OCI-LY1 (cell line): ENCODE measurements at regions not wholly inside any gene's neighbourhood (a gene's known extent, or its start where the extent isn't known, plus 50 kb on each side); places are given as distances from the start of the nearest gene placed in this dataset.

Source experiments
- H2AFZ ChIP-seq: fragments of 200-600 bp; sonication (generic), shearing (Covaris generic); 2 replicates; pipeline ENCODE4 v1.6.0; 2014; ENCODE audit warnings: antibody characterized with exemption, mild to moderate bottlenecking, low read length
- H3F3A ChIP-seq: fragments of 200-600 bp; sonication (generic), shearing (Covaris generic); 2 replicates; pipeline ENCODE4 v1.6.0; 2014; ENCODE audit warnings: mild to moderate bottlenecking, antibody characterized with exemption, low read length, moderate library complexity; ENCODE audit not compliant: insufficient read depth
- H3K27ac ChIP-seq: fragments of 200-600 bp; sonication (generic); 2 replicates; pipeline ENCODE4 v1.5.1; 2014; ENCODE audit warnings: low read length, mixed run types, mild to moderate bottlenecking, low read depth; ENCODE audit not compliant: poor library complexity, severe bottlenecking
- H3K27me3 ChIP-seq: fragments of 200-600 bp; sonication (generic); 2 replicates; pipeline ENCODE4 v1.6.0; 2014; ENCODE audit warnings: antibody characterized with exemption, mild to moderate bottlenecking, low read length, moderate library complexity; ENCODE audit not compliant: insufficient read depth
- H3K36me3 ChIP-seq: fragments of 200-600 bp; sonication (generic); 2 replicates; pipeline ENCODE4 v1.6.1; 2014; ENCODE audit warnings: mild to moderate bottlenecking, antibody characterized with exemption, low read length, moderate library complexity, mixed read lengths; ENCODE audit not compliant: insufficient read depth
- H3K4me1 ChIP-seq: fragments of 200-600 bp; sonication (generic); 2 replicates; pipeline ENCODE4 v1.5.1; 2014; ENCODE audit warnings: mild to moderate bottlenecking, low read length, moderate library complexity; ENCODE audit not compliant: insufficient read depth, severe bottlenecking
- H3K4me2 ChIP-seq: fragments of 200-600 bp; sonication (generic), shearing (Covaris generic); 2 replicates; pipeline ENCODE4 v1.6.1; 2014; ENCODE audit warnings: low read length
- H3K4me3 ChIP-seq: fragments of 200-600 bp; sonication (generic); 2 replicates; pipeline ENCODE4 v1.5.1; 2014; ENCODE audit warnings: low read length, low read depth, mild to moderate bottlenecking, mixed read lengths; ENCODE audit not compliant: poor library complexity, severe bottlenecking
- H3K79me2 ChIP-seq: fragments of 200-600 bp; shearing (Covaris generic); 2 replicates; pipeline ENCODE4 v1.6.1; 2016; ENCODE audit warnings: mixed run types, low read length, mixed read lengths; ENCODE audit not compliant: insufficient read depth
- H3K9ac ChIP-seq: fragments of 200-600 bp; sonication (generic), shearing (Covaris generic); 2 replicates; pipeline ENCODE4 v1.6.1; 2014; ENCODE audit warnings: mild to moderate bottlenecking, low read length, mixed read lengths
- H3K9me2 ChIP-seq: fragments of 200-600 bp; sonication (generic), shearing (Covaris generic); 2 replicates; pipeline ENCODE4 v1.6.1; 2014; ENCODE audit warnings: low read depth, mild to moderate bottlenecking, low read length, mixed read lengths
- H3K9me3 ChIP-seq: fragments of 200-600 bp; shearing (Covaris generic); 2 replicates; pipeline ENCODE4 v1.6.1; 2014; ENCODE audit warnings: low read length, mixed read lengths
- H4K20me1 ChIP-seq: fragments of 200-600 bp; sonication (generic), shearing (Covaris generic); 2 replicates; pipeline ENCODE4 v1.6.0; 2016; ENCODE audit warnings: mild to moderate bottlenecking, low read length; ENCODE audit not compliant: insufficient read depth
- EZH2 ChIP-seq: fragments of 200-600 bp; sonication (generic), shearing (Covaris generic); IDR thresholded peaks from 2 replicates; pipeline ENCODE4 v1.8.0; 2017; ENCODE audit warnings: borderline replicate concordance, mixed run types, mild to moderate bottlenecking, antibody characterized with exemption, low read length, moderate library complexity, mixed read lengths
- TF ChIP-seq, protein P1 (sequence below): fragments of 200-600 bp; sonication (generic), shearing (Covaris generic); IDR thresholded peaks from 2 replicates; pipeline ENCODE4 v1.5.1; 2017; ENCODE audit warnings: mild to moderate bottlenecking, antibody characterized with exemption, low read length, moderate library complexity, mixed read lengths

DNA sequence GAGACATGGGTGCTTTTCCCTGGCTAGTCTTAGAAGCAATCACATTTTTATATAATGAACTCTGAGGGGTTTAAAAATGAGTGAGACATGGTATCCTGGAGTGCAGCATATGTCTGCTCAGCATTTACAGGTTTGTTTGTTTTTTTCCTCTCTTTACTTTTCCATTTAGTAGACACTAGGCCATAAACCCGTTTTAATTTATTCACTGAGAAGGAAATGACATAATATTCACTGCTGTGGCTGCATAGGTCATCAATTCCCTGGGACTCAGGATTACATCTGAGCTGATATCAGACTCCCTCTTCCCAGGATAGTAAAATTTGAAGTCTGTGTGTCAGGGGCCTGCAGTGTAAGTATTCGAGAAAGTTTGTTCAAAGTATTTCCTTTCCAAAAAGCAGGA, 178.9 kb upstream of the SPRY1 start:
- H3F3A ChIP-seq, result no peaks in the 10 kb centered on the region
- no peak overlapping the region for H3K4me3 ChIP-seq
- TF ChIP-seq, protein P1, sequence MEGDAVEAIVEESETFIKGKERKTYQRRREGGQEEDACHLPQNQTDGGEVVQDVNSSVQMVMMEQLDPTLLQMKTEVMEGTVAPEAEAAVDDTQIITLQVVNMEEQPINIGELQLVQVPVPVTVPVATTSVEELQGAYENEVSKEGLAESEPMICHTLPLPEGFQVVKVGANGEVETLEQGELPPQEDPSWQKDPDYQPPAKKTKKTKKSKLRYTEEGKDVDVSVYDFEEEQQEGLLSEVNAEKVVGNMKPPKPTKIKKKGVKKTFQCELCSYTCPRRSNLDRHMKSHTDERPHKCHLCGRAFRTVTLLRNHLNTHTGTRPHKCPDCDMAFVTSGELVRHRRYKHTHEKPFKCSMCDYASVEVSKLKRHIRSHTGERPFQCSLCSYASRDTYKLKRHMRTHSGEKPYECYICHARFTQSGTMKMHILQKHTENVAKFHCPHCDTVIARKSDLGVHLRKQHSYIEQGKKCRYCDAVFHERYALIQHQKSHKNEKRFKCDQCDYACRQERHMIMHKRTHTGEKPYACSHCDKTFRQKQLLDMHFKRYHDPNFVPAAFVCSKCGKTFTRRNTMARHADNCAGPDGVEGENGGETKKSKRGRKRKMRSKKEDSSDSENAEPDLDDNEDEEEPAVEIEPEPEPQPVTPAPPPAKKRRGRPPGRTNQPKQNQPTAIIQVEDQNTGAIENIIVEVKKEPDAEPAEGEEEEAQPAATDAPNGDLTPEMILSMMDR, result no peak
- no peak for TF ChIP-seq EZH2
- no peaks in the 10 kb centered on the region for H3K79me2 ChIP-seq
- H3K9me3 ChIP-seq, result no peaks in the 10 kb centered on the region
- no peaks in the 10 kb centered on the region for H3K4me1 ChIP-seq
- H3K27ac ChIP-seq, result no peak overlapping the region
- H3K36me3 ChIP-seq, result no peaks in the 10 kb centered on the region
- no peaks in the 10 kb centered on the region for H3K9me2 ChIP-seq
- no peak overlapping the region for H3K4me2 ChIP-seq
- H3K9ac ChIP-seq, result no peak overlapping the region
- no peaks in the 10 kb centered on the region for H4K20me1 ChIP-seq
- H2AFZ ChIP-seq, result no peak overlapping the region
- no peaks in the 10 kb centered on the region for H3K27me3 ChIP-seq

DNA sequence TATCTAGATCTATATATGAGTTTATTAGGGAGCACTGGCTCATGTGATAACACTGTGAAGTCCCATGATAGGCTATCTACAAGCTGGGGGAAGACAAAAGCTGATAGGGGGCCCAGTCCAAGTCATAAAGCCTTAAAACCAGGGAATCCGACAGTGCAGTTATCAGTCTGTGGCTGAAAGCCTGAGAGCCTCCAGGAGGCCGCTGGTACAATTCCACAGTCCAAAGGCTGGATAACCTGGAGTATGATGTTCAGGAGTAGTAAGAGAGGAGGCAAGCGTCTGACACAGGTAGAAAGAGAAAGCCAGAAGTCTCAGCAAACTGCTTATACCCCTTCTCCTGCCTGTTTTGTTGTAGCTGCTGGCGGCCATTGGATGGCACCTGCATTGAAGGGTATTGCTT, 177.6 kb upstream of the SPRY1 start:
- TF ChIP-seq EZH2, result no peak
- TF ChIP-seq, protein P1, result no peak
- H3K27me3 ChIP-seq, result no peaks in the 10 kb centered on the region
- H3K9me3 ChIP-seq, result no peaks in the 10 kb centered on the region

DNA sequence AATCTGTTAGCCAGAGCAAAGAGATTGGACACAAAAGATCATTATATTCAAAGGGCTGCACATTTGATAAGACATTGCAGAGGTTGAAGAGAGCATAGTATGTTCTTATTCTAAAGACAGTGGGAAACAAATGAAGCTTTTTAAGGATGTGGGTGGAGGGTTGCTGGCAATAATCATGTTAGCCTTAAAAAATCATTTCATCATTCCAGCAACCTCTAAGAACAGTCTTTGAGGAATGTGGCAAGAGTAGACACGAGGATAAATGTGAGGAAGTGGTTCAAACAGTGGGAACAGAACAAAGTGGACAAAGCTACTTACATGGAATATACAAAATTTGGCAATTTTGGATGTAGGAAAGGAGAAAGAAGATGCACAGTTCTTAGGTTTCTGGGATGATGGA, 167.3 kb upstream of the SPRY1 start:
- Histone ChIP-seq H3K9me3 (no peaks in the 10 kb centered on the region), H3K9ac (no peak overlapping the region), H3K27me3 (no peaks in the 10 kb centered on the region), H3K27ac (no peak overlapping the region), H4K20me1 (no peaks in the 10 kb centered on the region), H3K4me1 (no peaks in the 10 kb centered on the region), H3K9me2 (no peaks in the 10 kb centered on the region), H3K4me3 (no peak overlapping the region), H3K4me2 (no peak overlapping the region), H3F3A (no peaks in the 10 kb centered on the region), H2AFZ (no peak overlapping the region), H3K79me2 (no peaks in the 10 kb centered on the region), H3K36me3 (0 out of 2 replicates have a peak, but pooled peaks cover 3% of the 10 kb centered on the region)
- TF ChIP-seq, protein P1, result no peak
- TF ChIP-seq EZH2, result no peak

More for the DNA sequence above, 177.6 kb upstream of the SPRY1 start:
- Histone ChIP-seq H3K9me2 (no peaks in the 10 kb centered on the region), H3K9ac (no peak overlapping the region), H3K4me2 (no peak overlapping the region), H3K79me2 (no peaks in the 10 kb centered on the region), H3K27ac (no peak overlapping the region), H3K4me3 (no peak overlapping the region), H3F3A (no peaks in the 10 kb centered on the region), H3K4me1 (no peaks in the 10 kb centered on the region), H4K20me1 (no peaks in the 10 kb centered on the region), H2AFZ (no peak overlapping the region), H3K36me3 (no peaks in the 10 kb centered on the region)
